ENCODE measurements at regions not wholly inside any gene's neighbourhood (a gene's known extent, or its start where the extent isn't known, plus 50 kb on each side); places are given as distances from the start of the nearest gene placed in this dataset.

GRCh38 chr9:126061575-126061974 lies 265.1 kb upstream of the MVB12B start:
- WGBS (ENCODE audit: insufficient coverage, low coverage, missing lambda C conversion rate) = 0% methylated on average over 4 of the region's 5 CpGs
- no peak for DNase-seq (ENCODE audit: extremely low read depth in 1 of 4, low spot score in 3 of 4)
- Histone ChIP-seq H3K4me2 (ENCODE audit: insufficient read depth, low read length) (no peak overlapping the region), H3K79me2 (ENCODE audit: control insufficient read depth, insufficient read depth, low read length) (no peaks in the 10 kb centered on the region), H3K9me3 (replicated peaks; ENCODE audit: control insufficient read depth, insufficient read depth, low read depth, low read length) (no peaks in the 10 kb centered on the region), H3K4me1 (replicated peaks in 1 of 2; ENCODE audit: control insufficient read depth in 2 of 2, insufficient read depth in 2 of 2, low read length in 2 of 2) (no peaks in the 10 kb centered on the region), H3K9me1 (ENCODE audit: control insufficient read depth, insufficient read depth, low read length) (no peaks in the 10 kb centered on the region), H2AFZ (ENCODE audit: low read depth, low read length) (no peak overlapping the region), H4K20me1 (replicated peaks; ENCODE audit: control insufficient read depth, insufficient read depth, low read length) (0 out of 2 replicates have a peak, but pooled peaks cover 5% of the 10 kb centered on the region), H3K27me3 (ENCODE audit: control insufficient read depth in 2 of 2, insufficient read depth in 2 of 2, low read length in 2 of 2) (peaks cover 12 to 26% of the 10 kb centered on the region in 2 experiments), H3K36me3 (ENCODE audit: control insufficient read depth, insufficient read depth, low read length) (no peaks in the 10 kb centered on the region), H3K27ac (ENCODE audit: extremely low read depth, low read depth, low read length) (no peak overlapping the region), H3K9ac (ENCODE audit: insufficient read depth in 1 of 2, low read depth in 2 of 2, low read length in 2 of 2) (no peak overlapping the region), H3K4me3 (no peak overlapping the region)
- ChIA-PET CTCF (ENCODE audit: low intra/inter-chr PET ratio) (no interaction called here), POLR2A (no interaction called here)
- intact Hi-C loops (cut with micrococcal nuclease) = no loop called here
- no peak for FAIRE-seq
- ATAC-seq = no peak
- in situ Hi-C loops (cut with MboI) = no loop called here
- TF ChIP-seq NONO (IDR thresholded peaks at IDR 0.05; ENCODE audit: low read depth in 2 of 2, low read length in 1 of 2) (no peak), DACH1 (IDR thresholded peaks at IDR 0.05; ENCODE audit: partially characterized antibody) (no peak), CCAR2 (IDR thresholded peaks at IDR 0.05; ENCODE audit: low read depth, low read length) (no peak)
- BruUV-seq (replicated peaks) = no TSS peak

GRCh38 chr9:126062158-126062886 lies 264.3 kb upstream of the MVB12B start:
- no peaks in the 10 kb centered on the region for H3K4me1 ChIP-seq (replicated peaks in 1 of 2; ENCODE audit: control insufficient read depth in 2 of 2, insufficient read depth in 2 of 2, low read length in 2 of 2)
- H3K27ac ChIP-seq (ENCODE audit: extremely low read depth, low read depth, low read length) = no peak overlapping the region
- DNase-seq (ENCODE audit: extremely low read depth in 1 of 4, low spot score in 3 of 4) = no peak
- 4% methylated on average over 11 of the region's 11 CpGs for WGBS (ENCODE audit: insufficient coverage, low coverage, missing lambda C conversion rate)
- intact Hi-C loops (cut with micrococcal nuclease) = no loop called here
- H2AFZ ChIP-seq (ENCODE audit: low read depth, low read length) = no peak overlapping the region
- no peak overlapping the region for H3K9ac ChIP-seq (ENCODE audit: insufficient read depth in 1 of 2, low read depth in 2 of 2, low read length in 2 of 2)
- no peaks in the 10 kb centered on the region for H3K36me3 ChIP-seq (ENCODE audit: control insufficient read depth, insufficient read depth, low read length)
- no peaks in the 10 kb centered on the region for H3K9me1 ChIP-seq (ENCODE audit: control insufficient read depth, insufficient read depth, low read length)
- in situ Hi-C loops (cut with MboI) = no loop called here
- no peak overlapping the region for H3K4me3 ChIP-seq
- BruUV-seq (replicated peaks) = no TSS peak
- ATAC-seq = no peak
- H3K79me2 ChIP-seq (ENCODE audit: control insufficient read depth, insufficient read depth, low read length) = no peaks in the 10 kb centered on the region
- ChIA-PET POLR2A (no interaction called here), CTCF (ENCODE audit: low intra/inter-chr PET ratio) (no interaction called here)
- no peak for FAIRE-seq
- H3K27me3 ChIP-seq (ENCODE audit: control insufficient read depth in 2 of 2, insufficient read depth in 2 of 2, low read length in 2 of 2) = peaks cover 12 to 18% of the 10 kb centered on the region in 2 experiments
- H3K4me2 ChIP-seq (ENCODE audit: insufficient read depth, low read length) = no peak overlapping the region
- 0 out of 2 replicates have a peak, but pooled peaks cover 5% of the 10 kb centered on the region for H4K20me1 ChIP-seq (replicated peaks; ENCODE audit: control insufficient read depth, insufficient read depth, low read length)
- H3K9me3 ChIP-seq (replicated peaks; ENCODE audit: control insufficient read depth, insufficient read depth, low read depth, low read length) = no peaks in the 10 kb centered on the region
- peak; percentile 51 for TF ChIP-seq MAFG (tag; conservative IDR thresholded peaks at IDR 0.05)
- no peak for TF ChIP-seq SRSF7 (optimal IDR thresholded peaks at IDR 0.05; ENCODE audit: low read depth, low read length)
- no peak for TF ChIP-seq TCF7 (IDR thresholded peaks at IDR 0.05; ENCODE audit: borderline replicate concordance)
- TF ChIP-seq, protein P1, sequence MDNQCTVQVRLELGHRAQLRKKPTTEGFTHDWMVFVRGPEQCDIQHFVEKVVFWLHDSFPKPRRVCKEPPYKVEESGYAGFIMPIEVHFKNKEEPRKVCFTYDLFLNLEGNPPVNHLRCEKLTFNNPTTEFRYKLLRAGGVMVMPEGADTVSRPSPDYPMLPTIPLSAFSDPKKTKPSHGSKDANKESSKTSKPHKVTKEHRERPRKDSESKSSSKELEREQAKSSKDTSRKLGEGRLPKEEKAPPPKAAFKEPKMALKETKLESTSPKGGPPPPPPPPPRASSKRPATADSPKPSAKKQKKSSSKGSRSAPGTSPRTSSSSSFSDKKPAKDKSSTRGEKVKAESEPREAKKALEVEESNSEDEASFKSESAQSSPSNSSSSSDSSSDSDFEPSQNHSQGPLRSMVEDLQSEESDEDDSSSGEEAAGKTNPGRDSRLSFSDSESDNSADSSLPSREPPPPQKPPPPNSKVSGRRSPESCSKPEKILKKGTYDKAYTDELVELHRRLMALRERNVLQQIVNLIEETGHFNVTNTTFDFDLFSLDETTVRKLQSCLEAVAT (IDR thresholded peaks at IDR 0.05) = no peak
- no peak for TF ChIP-seq ELK3 (CRISPR knock-in tag; IDR thresholded peaks at IDR 0.05)
- TF ChIP-seq, protein P2, sequence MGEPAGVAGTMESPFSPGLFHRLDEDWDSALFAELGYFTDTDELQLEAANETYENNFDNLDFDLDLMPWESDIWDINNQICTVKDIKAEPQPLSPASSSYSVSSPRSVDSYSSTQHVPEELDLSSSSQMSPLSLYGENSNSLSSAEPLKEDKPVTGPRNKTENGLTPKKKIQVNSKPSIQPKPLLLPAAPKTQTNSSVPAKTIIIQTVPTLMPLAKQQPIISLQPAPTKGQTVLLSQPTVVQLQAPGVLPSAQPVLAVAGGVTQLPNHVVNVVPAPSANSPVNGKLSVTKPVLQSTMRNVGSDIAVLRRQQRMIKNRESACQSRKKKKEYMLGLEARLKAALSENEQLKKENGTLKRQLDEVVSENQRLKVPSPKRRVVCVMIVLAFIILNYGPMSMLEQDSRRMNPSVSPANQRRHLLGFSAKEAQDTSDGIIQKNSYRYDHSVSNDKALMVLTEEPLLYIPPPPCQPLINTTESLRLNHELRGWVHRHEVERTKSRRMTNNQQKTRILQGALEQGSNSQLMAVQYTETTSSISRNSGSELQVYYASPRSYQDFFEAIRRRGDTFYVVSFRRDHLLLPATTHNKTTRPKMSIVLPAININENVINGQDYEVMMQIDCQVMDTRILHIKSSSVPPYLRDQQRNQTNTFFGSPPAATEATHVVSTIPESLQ (CRISPR knock-in tag; IDR thresholded peaks at IDR 0.05) = no peak
- peak; percentile 64 for TF ChIP-seq ZNF316 (IDR thresholded peaks at IDR 0.05)
- peak; percentile 42 for TF ChIP-seq MAFK (IDR thresholded peaks at IDR 0.05; ENCODE audit: low read length)

All from K562 (cell line).